ENCODE measurements at regions not wholly inside any gene's neighbourhood (a gene's known extent, or its start where the extent isn't known, plus 50 kb on each side); places are given as distances from the start of the nearest gene placed in this dataset.

GRCh38 chr3:124459678-124460077, 270.6 kb upstream of the UMPS start:
- TF ChIP-seq CTCF (IDR thresholded peaks at IDR 0.05; ENCODE audit: low read depth, low read length, missing input control), result no peak
- no peak for TF ChIP-seq REST (IDR thresholded peaks at IDR 0.05)
- TF ChIP-seq JUND (IDR thresholded peaks at IDR 0.05), result no peak

All from liver (tissue), 3 donors.